ENCODE measurements at regions not wholly inside any gene's neighbourhood (a gene's known extent, or its start where the extent isn't known, plus 50 kb on each side); places are given as distances from the start of the nearest gene placed in this dataset.

DNA sequence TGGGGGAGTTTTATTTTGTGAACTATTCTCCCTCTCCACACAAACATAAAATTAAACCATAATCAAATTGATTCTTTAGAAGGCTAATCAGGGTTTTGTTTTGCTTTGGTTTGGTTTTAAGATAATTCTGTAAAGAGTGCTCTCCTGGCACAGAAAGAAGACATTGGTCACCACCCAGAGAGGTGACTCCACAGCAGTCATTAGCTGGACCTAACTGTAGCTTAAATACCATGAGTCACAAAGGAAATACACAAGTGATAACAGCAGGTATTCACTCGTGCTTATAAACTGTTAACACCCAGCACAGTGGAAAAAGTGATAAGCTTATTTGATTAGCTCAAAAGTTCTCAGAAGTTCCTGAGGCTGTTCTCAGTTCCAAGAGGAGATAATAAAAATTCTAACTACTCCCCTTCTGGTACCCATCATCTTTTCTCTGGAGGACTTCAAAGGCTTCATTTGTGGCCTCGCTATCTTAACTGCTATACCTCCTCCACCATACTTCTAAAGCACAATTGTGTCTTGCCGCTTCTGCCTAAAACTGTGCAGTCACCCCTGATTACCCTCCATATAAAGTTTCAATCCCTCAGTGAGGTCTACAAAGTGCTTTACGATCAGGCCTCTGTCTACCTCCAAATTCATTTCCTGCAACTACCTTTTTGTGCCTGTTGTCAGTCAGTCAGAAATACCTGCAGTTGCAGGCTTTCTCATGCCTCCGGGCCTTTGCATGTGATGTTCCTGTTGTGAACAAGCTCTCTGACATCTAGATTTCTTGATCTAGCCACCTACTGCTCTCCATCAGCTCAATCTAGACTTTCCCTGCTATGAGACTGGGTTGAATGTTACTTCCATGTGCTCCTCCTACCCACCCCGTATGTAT is 201.1 kb downstream of the SAMD5 start:
- H3K27ac ChIP-seq = no peak overlapping the region
- no peaks in the 10 kb centered on the region for H3K36me3 ChIP-seq
- no peak overlapping the region for H3K4me3 ChIP-seq
- H3K27me3 ChIP-seq = no peaks in the 10 kb centered on the region
- no peaks in the 10 kb centered on the region for H3K9me3 ChIP-seq
- no peaks in the 10 kb centered on the region for H3K4me1 ChIP-seq
- intact Hi-C loops (cut with DNase I) = no loop called here
- no peak for DNase-seq (ENCODE audit: low spot score in 2 of 2)
- TF ChIP-seq, protein P1, sequence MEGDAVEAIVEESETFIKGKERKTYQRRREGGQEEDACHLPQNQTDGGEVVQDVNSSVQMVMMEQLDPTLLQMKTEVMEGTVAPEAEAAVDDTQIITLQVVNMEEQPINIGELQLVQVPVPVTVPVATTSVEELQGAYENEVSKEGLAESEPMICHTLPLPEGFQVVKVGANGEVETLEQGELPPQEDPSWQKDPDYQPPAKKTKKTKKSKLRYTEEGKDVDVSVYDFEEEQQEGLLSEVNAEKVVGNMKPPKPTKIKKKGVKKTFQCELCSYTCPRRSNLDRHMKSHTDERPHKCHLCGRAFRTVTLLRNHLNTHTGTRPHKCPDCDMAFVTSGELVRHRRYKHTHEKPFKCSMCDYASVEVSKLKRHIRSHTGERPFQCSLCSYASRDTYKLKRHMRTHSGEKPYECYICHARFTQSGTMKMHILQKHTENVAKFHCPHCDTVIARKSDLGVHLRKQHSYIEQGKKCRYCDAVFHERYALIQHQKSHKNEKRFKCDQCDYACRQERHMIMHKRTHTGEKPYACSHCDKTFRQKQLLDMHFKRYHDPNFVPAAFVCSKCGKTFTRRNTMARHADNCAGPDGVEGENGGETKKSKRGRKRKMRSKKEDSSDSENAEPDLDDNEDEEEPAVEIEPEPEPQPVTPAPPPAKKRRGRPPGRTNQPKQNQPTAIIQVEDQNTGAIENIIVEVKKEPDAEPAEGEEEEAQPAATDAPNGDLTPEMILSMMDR (IDR thresholded peaks at IDR 0.05) = no peak

DNA sequence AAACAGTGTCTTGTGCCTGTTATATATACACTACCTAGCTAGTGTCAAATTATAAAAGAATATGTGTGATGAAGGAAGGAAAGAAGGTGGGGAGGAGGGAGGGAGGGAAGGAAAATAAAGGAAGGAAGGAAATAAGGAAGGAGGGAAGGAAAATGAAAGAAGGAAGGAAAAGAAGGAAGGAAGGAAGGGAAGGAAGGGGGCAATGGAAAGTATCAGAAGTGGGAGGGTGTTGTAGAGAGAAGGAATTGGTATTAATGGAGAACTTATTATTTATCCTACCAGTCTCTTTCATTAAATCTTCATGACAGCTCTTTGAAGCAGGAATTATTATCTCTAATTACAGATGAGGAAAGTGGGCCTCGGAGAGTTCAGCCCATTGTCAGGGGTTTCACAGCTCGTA is 202.4 kb downstream of the SAMD5 start:
- TF ChIP-seq, protein P1 (IDR thresholded peaks at IDR 0.05) = no peak
- no peaks in the 10 kb centered on the region for H3K4me1 ChIP-seq
- H3K27ac ChIP-seq = no peak overlapping the region
- no peak for DNase-seq (ENCODE audit: low spot score in 2 of 2)
- no peaks in the 10 kb centered on the region for H3K9me3 ChIP-seq
- no peak overlapping the region for H3K4me3 ChIP-seq
- H3K27me3 ChIP-seq = no peaks in the 10 kb centered on the region
- intact Hi-C loops (cut with DNase I) = no loop called here
- H3K36me3 ChIP-seq = no peaks in the 10 kb centered on the region

DNA sequence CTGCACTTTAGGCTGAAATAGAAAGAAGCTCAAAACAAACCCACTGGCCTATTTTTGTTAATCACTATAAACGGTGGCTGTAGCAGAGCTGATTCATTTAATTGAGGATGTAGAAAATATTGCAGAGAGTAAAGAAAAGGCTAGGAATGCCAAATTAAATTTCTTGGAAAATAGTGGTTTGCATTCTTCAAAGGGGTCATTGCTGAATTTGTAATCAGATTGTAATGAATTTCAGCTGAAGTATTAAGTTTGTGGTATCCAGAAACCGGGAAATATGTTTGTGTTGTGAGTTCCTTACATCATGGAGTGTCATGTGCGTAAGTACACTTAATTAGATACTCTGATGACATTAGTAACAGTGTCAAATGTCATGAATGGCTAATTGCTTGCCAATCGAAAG is 203.0 kb downstream of the SAMD5 start:
- no peak for DNase-seq (ENCODE audit: low spot score in 2 of 2)
- Histone ChIP-seq H3K4me1 (no peaks in the 10 kb centered on the region), H3K27ac (no peak overlapping the region), H3K36me3 (no peaks in the 10 kb centered on the region), H3K4me3 (no peak overlapping the region), H3K9me3 (no peaks in the 10 kb centered on the region), H3K27me3 (no peaks in the 10 kb centered on the region)
- TF ChIP-seq, protein P1 (IDR thresholded peaks at IDR 0.05) = no peak
- intact Hi-C loops (cut with DNase I) = no loop called here

DNA sequence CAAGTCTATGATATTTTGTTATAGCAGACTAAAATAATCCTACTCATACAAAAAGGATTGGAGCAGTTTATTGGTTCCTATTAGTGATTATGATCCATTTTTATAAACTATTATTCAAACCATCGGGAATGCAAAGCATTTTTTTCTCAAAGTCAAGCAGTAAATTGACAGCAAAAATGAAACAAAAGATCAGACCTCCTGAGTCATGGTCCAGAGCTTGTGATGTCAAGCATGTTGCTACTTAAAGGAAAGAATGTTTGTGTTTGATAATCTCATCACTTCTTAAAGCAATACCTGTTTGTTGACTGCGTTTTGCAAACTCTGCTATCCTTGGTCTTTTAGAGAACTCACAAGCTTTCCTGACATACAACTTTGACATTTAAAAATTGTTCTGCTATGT is 204.4 kb downstream of the SAMD5 start:
- H3K27me3 ChIP-seq = no peaks in the 10 kb centered on the region
- no peaks in the 10 kb centered on the region for H3K36me3 ChIP-seq
- H3K9me3 ChIP-seq = no peaks in the 10 kb centered on the region
- TF ChIP-seq, protein P1 (IDR thresholded peaks at IDR 0.05) = no peak
- no peak overlapping the region for H3K4me3 ChIP-seq
- H3K4me1 ChIP-seq = no peaks in the 10 kb centered on the region
- no peak overlapping the region for H3K27ac ChIP-seq
- intact Hi-C loops (cut with DNase I) = no loop called here
- DNase-seq (ENCODE audit: low spot score in 2 of 2) = no peak

DNA sequence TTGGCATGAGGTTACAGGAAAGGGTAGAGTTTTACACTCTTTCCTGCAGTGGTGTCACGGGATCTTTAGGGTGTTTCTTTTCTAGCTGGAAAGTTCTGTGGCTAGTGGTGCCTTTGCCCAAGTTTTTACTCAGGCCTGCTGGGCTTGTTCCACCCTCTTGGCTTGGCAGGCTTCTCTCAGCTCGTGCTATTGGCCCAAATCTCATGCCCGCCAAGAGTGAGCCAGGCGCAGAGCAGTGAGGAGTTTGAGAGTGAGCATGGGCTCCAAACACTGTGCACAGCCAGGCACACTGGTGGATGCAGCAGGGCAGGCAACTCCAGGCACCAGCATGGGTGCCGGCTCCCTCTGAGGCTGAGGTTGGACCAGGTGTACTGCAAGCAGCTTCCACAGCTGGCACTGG is 206.5 kb downstream of the SAMD5 start:
- Histone ChIP-seq H3K4me3 (no peak overlapping the region), H3K27me3 (no peaks in the 10 kb centered on the region), H3K27ac (no peak overlapping the region), H3K9me3 (no peaks in the 10 kb centered on the region), H3K4me1 (no peaks in the 10 kb centered on the region), H3K36me3 (no peaks in the 10 kb centered on the region)
- no peak for DNase-seq (ENCODE audit: low spot score in 2 of 2)
- TF ChIP-seq, protein P1 (IDR thresholded peaks at IDR 0.05) = no peak
- intact Hi-C loops (cut with DNase I) = no loop called here

Data from ascending aorta (tissue), 2 donors.